Skin epidermis (tissue), 12 donors: ENCODE measurements at regions not wholly inside any gene's neighbourhood (a gene's known extent, or its start where the extent isn't known, plus 50 kb on each side); places are given as distances from the start of the nearest gene placed in this dataset.
"Not testable (repeated sequence)": the region's sequence is repeated elsewhere in the genome, so short reads cannot be mapped to it uniquely, and the experiment has no call there.

Source experiments
- H3K27ac ChIP-seq, 21 experiments: fragments of 200-600 bp; sonication (generic) in 11 of 21; one replicate each; pipeline ENCODE4 v1.5.0; 2020; ENCODE audit warnings: mild to moderate bottlenecking in 3 of 21, inconsistent platforms in 2 of 21, moderate library complexity in 2 of 21
- H3K4me3 ChIP-seq, 7 experiments: fragments of 200-600 bp; sonication (generic) in 2 of 7; one replicate each; pipeline ENCODE4 v1.5.0; 2020; ENCODE audit warnings: inconsistent platforms in 2 of 7, mild to moderate bottlenecking in 2 of 7, moderate library complexity in 1 of 7

GRCh38 chr19:33998739-33999345 lies 173.5 kb upstream of the LSM14A start:
- Histone ChIP-seq H3K4me3 (no peak overlapping the region), H3K27ac (no peak overlapping the region)

- Histone ChIP-seq H3K27ac (no peak overlapping the region), H3K4me3 (no peak overlapping the region)
These were observed 155.3 kb upstream of the LSM14A start for GRCh38 chr19:34017024-34017423.

- Histone ChIP-seq H3K27ac (no peak overlapping the region), H3K4me3 (no peak overlapping the region)
These were observed 154.7 kb upstream of the LSM14A start for GRCh38 chr19:34017601-34018000.

DNA sequence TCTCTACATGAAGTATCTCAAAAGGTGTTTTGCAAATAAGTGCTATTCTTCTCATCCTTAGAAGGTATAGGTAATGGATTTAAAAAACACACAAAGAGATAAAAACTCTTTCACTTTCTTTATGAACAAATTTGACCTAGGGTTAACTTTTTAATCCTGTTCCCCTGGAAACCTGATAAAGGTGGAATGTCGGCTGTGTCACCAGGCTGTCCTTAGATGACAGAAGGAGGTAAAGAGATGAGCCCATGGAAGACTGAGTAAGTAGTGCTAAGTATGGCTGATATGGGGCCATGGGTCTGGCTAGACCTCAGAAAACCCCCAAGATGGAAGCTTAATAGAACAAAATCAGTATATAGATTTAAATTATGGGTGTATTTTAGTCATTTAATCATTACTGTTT lies 153.8 kb upstream of the LSM14A start:
- Histone ChIP-seq H3K27ac (no peak overlapping the region), H3K4me3 (no peak overlapping the region)

GRCh38 chr19:34023381-34023780 lies 148.9 kb upstream of the LSM14A start:
- no peak overlapping the region for H3K27ac ChIP-seq
- H3K4me3 ChIP-seq, result no peak overlapping the region

DNA sequence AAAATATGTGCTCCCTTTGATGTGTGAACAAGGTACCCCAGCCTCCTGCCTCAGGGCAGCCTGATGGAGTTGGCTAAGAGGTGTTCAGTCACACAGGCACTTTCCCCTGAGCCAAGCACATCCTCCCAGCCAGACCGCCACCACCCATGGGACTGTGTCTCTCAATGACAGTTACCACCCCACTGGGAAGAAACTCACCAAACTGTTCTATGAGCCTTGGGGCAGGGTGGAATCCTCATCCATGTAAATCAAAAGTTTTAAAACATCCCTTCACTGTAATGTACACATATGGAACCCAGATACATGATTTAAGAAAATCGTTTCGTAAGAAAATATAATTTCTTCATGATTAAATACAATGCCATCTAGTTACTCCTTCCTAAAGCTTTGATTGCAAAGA lies 138.4 kb upstream of the LSM14A start:
- Histone ChIP-seq H3K4me3 (no peak overlapping the region), H3K27ac (no peak overlapping the region)

DNA sequence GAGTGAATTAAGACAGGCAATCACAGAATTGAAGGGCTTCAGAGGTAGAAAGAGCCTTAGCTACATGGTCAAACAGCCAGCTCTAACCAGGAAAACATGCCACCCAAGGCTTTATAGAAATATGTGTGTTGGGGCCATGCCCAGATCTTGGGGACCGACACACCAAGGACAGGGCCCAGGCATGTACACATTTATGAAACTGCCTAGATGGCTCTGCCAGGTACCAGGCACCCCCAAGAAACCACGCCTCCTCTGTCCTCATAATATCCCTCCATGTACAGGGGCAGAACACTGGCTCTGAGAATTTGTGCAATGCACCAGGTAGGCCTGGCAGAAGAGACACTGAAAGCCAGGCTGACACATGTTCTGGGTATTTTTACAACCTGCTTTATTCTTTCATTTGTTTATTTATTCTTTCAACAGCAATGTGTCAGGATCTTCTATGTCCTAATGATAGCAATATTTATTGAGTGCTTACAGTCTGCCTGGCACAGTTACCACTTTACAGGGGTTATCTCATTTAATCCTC lies 137.9 kb upstream of the LSM14A start:
- Histone ChIP-seq H3K4me3 (no peak overlapping the region), H3K27ac (no peak overlapping the region)

- Histone ChIP-seq H3K4me3 (no peak overlapping the region), H3K27ac (no peak overlapping the region)
These were observed 130.3 kb upstream of the LSM14A start for GRCh38 chr19:34041925-34042521.

DNA sequence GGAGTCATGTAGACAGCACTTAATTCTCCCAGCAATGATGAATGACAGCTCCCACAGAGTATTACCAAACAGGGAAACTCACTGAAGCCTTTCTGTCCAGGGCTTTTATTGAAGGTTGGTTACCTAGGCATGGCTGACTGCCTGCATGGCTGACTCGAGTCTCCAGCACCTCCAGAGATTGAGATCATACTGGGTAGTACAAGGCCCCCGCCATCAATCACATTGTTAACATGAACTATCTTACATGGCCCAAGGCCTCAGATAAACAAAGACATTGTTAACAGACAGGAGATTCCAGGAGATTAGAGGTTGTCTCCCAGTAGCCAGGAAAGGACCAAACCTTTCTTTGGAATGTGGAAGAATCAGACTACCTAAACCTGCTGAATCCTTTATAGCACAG lies 128.3 kb upstream of the LSM14A start:
- no peak overlapping the region for H3K4me3 ChIP-seq
- no peak overlapping the region for H3K27ac ChIP-seq

- no peak overlapping the region for H3K27ac ChIP-seq
- no peak overlapping the region for H3K4me3 ChIP-seq
These were observed 122.4 kb upstream of the LSM14A start for GRCh38 chr19:34049944-34050343.

GRCh38 chr19:34050430-34050829 lies 121.9 kb upstream of the LSM14A start:
- not testable (repeated sequence) for H3K4me3 ChIP-seq, H3K27ac ChIP-seq

GRCh38 chr19:34051255-34051654 lies 121.0 kb upstream of the LSM14A start:
- H3K27ac ChIP-seq, result no peak overlapping the region
- H3K4me3 ChIP-seq, result no peak overlapping the region

DNA sequence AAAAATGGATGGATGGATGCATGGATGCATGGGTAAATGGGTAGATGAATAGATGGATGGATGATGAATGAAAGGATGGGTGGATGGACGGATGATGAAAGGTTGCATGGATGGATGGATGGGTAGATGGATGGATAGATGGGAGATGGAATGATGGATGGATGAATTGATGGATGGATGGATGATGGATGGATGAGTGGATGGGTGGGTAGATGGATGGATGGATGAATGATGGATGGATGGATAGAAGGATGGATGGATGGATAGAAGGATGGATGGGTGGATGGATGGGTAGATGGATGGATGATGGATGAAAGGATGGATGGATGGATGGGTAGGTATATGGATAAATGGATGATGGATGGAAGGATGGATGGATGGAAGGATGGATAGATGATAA lies 115.1 kb upstream of the LSM14A start:
- Histone ChIP-seq H3K4me3 (no peak overlapping the region), H3K27ac (no peak overlapping the region)

DNA sequence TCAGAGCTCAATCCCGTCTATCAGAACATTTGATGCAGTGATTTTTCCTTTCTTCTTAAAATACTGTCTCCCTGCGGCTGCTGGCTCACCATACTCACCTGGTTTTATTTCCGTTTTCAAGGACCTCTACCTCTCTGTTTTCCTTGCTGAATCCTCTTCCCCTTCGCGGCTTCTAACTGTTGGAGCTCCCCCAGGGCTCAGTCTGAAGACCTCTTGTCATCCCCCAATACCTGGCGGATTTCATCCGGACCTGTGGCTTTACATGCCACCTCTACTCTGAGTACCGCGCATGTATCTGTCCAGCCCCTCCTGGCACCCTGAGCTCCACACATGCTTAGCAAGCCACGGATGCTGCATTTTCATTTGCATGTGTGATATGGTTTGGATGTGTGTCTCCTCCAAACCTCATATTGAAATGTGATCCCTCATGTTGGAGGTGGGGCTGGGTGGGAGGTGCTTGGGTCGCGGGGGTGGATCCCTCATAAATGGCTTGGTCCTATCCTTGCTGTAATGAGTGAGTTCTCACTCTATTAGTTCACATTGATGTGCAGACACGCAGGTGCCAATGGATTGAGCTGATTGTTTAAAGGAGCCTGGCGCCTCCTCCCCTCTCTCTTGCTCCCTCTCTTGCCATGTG lies 106.2 kb upstream of the LSM14A start:
- H3K27ac ChIP-seq, result no peak overlapping the region
- H3K4me3 ChIP-seq, result no peak overlapping the region

- Histone ChIP-seq H3K4me3 (no peak overlapping the region), H3K27ac (no peak overlapping the region)
These were observed 104.4 kb upstream of the LSM14A start for GRCh38 chr19:34067861-34068271.

- Histone ChIP-seq H3K27ac (no peak overlapping the region), H3K4me3 (no peak overlapping the region)
These were observed 96.6 kb upstream of the LSM14A start for GRCh38 chr19:34075661-34076091.

DNA sequence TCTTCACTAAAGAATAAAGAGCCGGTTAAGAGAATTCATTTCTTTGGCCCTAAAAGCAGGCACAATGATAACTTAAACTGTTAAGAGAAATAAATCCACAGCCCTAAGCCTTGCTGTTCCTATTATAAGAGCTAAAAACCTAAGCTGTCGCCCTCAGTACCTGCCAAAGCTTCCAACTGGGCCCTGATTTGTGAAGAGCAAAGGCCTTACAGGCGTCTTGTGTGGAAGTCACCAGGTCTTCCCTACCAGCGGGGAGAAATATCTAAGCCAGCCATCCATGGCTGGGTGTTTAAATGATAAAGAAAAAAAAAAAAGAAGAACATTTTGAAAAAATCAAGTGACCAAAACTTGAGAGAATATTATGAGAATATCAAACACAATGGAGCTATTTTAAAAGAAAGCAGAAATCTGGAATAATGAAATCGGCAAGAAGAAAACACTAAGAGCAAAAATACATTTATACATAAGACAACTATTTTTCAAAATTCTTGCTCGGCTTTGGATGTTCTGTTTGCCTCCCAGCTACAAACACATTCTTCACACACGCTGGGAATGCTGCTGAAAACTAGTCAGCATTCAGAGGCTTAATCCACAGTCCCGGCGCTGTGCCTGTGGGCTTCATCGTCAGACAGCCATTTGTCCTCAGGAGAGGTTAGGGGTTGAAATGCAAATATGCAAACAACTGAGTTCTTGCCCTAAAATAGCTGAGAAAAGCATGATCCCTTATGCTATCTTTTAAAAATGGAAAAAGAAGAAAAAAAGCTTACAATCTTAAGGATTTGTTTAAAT lies 89.8 kb upstream of the LSM14A start:
- no peak overlapping the region for H3K4me3 ChIP-seq
- H3K27ac ChIP-seq, result no peak overlapping the region

- H3K27ac ChIP-seq, result no peak overlapping the region
- H3K4me3 ChIP-seq, result no peak overlapping the region
These were observed 87.7 kb upstream of the LSM14A start for GRCh38 chr19:34084396-34085145.

DNA sequence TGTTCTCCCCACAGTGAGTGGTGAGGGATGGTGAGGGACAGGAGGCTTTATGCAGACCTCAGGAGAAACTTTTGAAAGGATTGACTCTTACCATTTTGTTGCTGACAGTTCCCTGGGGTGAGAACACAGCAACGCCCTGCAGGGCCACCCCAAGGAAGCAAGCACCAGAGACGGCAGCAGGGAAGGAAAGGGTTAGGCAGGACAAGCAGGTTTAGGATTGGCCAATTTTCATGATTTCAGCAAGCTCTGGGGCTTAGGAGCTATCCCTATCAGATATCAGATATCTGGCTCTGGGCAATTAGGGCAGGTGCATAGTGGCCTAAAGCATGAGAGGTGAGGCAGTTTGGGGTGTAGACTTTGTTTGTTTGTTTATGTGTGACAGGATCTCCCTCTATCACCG lies 87.0 kb upstream of the LSM14A start:
- Histone ChIP-seq H3K27ac (no peak overlapping the region), H3K4me3 (no peak overlapping the region)

DNA sequence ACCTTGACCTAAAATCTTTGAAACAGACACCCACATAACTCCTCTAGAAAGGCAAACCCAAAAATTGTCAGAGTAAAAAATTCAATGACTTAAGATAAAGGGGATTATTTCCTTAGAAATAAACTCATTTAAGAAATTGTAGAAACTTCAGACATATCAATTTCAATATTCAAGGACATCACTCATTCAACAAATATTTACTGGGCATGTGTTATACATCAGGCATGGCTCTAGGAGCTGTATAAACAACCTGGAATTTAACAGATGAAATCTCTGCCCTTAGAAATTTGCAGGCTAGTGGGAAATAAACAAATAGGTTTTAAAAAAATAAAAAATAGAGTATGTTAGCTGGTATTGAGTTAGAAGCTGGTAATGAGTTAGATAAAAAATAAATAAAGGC lies 84.0 kb upstream of the LSM14A start:
- Histone ChIP-seq H3K27ac (no peak overlapping the region), H3K4me3 (no peak overlapping the region)
